ENCODE measurements at regions not wholly inside any gene's neighbourhood (a gene's known extent, or its start where the extent isn't known, plus 50 kb on each side); places are given as distances from the start of the nearest gene placed in this dataset.

GRCh38 chr13:99436686-99437416 is 64.4 kb upstream of the TM9SF2 start:
- peak; percentile 68 to 87 (median 86) for DNase-seq

- DNase-seq: no peak
Measured at GRCh38 chr13:99439048-99439447, 62.2 kb upstream of the TM9SF2 start.

- no peak for DNase-seq
Measured at GRCh38 chr13:99439850-99440604, 61.2 kb upstream of the TM9SF2 start.

- DNase-seq: peak; percentile 20 to 49 (median 41)
Measured at GRCh38 chr13:99442273-99442895, 58.9 kb upstream of the TM9SF2 start.

- DNase-seq: no peak
Measured at GRCh38 chr13:99446242-99446641, 55.0 kb upstream of the TM9SF2 start.

GRCh38 chr13:99448546-99448945 is 52.7 kb upstream of the TM9SF2 start:
- no peak for DNase-seq

GRCh38 chr13:99450416-99450815 is 50.9 kb upstream of the TM9SF2 start:
- no peak for DNase-seq
